ENCODE measurements at regions not wholly inside any gene's neighbourhood (a gene's known extent, or its start where the extent isn't known, plus 50 kb on each side); places are given as distances from the start of the nearest gene placed in this dataset.
A peak's percentile ranks its signal among the peaks of the same experiment; 100 is the strongest.
"Not testable (repeated sequence)": the region's sequence is repeated elsewhere in the genome, so short reads cannot be mapped to it uniquely, and the experiment has no call there.

DNA sequence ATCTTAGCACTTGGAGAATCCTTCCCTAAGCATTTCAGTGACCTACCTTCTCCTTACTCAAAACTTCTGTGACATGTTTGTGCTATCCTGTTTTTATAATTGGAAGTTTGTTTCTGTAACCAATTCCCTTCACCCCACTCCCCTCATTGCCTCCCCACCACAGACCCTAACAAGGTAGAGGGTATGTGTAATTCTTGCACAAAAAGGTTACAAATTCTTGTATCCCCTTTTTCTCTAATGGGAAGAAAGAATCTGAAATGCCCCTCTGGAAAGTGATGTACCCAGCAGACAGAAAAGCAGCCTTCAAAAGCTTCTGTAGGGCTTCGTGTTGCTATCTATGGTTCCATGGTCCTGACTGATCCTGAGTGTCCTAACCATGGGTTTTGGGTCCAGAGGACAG lies 111.7 kb upstream of the TMEM170B start:
- no peak for DNase-seq

- no peak for DNase-seq
Observed at GRCh38 chr6:11425431-11425871, 112.1 kb upstream of the TMEM170B start.

- DNase-seq, result no peak
Observed at GRCh38 chr6:11424395-11425034, 113.0 kb upstream of the TMEM170B start.

- DNase-seq, result no peak
Observed at GRCh38 chr6:11423667-11424066, 113.9 kb upstream of the TMEM170B start.

GRCh38 chr6:11423072-11423471 lies 114.5 kb upstream of the TMEM170B start:
- no peak for DNase-seq

DNA sequence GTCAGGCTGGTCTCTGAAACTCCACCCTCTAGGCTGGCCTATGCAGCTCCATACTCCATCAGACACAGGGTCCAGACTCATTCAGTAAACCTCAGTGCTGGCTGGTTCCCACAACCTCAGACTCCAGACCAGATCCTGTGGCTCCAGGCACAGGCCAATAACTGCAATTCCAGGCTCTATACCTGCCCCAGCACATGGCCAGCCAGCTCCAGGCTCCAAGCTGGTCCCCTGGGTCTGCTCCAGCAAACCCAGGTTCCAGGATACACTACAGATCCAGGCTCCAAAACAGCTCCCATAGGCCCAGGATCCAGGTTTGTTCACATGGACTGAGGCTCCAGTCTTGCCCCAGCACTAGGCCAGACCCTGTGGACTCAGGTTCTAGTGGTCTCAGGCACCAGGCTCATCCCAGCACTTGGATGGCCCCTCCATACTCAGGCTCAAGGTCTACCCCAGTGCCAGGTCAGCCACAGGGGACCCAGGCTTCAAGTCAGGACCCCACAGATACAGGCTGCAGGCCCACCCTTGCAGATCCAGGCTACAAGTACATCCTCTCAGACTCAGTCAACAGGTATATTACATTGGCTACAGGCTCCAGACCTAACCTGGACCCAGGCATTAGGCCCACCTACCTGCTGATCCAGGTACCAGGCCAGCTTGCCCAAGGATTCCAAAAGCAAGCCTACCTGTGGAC lies 117.6 kb upstream of the TMEM170B start:
- DNase-seq, result no peak

DNA sequence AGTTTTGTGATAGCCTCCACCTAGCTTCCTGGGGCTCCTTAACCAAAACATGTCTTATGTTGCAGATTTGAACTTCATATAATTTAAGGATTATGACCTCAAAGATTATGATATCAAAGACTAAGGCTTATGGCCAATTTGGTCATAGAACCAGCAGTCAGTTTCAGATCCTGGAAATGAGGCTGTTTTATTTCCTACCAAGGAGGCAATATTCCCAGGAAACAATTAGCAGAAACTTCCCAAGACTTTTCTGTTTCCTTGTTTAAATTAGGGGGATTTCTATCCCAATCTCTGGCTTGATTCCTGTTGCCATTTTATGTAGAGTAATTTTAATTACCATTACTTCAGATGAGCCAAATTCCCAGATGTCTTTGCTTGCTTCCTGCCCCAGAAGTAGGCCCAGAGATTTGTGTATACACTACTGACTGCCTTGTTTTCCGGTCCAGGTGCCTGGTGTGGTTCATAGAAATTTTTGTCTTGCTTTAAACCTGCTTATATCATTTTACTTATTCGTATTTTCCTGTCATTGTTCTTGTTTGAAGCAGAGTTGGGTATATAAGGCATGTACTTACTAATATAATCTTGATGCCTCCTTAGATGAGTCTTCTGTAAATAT lies 119.2 kb upstream of the TMEM170B start:
- DNase-seq, result no peak

- DNase-seq, result no peak
Observed at GRCh38 chr6:11416936-11417576, 120.5 kb upstream of the TMEM170B start.

DNA sequence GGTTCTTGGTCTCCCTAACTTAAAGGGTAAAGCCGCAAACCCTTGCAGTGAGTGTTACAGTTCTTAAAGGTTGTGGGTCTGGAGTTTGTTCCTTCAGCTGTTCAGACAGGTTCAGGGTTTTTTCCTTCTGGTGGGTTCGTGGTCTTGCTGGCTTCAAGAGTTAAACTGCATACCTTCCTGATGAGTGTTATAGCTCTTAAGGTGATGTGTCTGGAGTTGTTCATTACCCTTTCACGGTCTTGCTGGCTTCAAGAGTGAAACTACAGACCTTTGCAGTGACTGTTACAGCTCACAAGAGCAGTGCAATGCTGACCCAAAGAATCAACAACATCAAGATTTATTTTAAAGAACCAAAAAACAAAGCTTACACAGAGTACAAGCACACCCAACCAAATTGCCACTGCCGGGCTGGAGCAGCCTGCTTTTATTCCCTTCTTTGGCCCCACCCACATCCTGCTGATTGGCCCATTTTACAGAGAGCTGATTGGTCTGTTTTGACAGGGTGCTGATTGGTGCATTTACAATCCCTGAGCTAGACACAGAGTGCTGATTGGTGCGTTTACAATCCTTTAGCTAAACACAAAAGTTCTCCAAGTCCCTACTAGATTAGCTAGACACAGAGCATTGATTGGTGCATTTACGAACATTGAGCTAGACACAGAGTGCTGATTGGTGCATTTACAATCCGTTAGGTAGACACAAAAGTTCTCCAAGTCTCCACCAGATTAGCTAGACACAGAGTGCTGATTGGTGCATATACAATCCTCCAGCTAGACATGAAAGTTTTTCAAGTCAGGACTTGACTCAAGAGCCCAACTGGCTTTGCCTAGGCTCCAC lies 121.2 kb upstream of the TMEM170B start:
- not testable (repeated sequence) for DNase-seq

GRCh38 chr6:11415557-11415956 lies 122.0 kb upstream of the TMEM170B start:
- DNase-seq, result no peak

DNA sequence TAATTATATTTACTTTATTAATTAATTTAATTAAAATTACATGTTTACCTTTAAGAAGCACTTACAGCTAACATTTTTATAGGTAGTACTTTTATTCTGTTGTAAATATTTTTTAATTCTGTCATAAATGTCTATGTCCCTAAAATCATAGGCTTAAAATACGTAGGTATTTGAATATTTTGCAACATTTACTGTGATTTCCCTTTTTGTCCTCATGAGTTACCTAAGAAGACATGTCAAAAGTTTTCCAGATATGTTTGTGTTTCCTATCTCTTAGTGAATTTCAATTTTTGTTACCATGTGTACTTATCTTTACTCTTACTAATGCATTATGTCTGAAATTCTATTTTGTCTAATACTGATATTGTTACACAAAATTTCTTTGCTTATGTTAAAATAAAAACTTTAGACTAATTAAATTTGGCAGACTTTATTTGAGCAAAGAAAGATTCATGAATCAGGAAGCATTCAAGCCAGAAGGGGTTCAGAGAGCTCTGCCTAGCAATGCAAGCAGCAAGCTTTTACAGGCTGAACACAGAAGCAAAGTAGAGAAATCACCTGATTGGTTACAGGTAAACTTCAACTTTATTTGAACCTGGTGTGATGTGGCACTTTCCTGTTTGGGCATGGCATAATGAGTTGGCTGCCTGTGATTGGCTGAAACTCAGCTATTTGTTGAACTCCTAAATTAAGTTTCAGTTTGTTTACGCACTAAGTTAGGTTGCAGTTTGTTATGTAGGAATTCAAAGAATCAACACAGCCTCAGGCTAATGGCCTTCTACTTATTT lies 123.2 kb upstream of the TMEM170B start:
- DNase-seq, result no peak

- no peak for DNase-seq
Observed at GRCh38 chr6:11413728-11414127, 123.8 kb upstream of the TMEM170B start.

DNA sequence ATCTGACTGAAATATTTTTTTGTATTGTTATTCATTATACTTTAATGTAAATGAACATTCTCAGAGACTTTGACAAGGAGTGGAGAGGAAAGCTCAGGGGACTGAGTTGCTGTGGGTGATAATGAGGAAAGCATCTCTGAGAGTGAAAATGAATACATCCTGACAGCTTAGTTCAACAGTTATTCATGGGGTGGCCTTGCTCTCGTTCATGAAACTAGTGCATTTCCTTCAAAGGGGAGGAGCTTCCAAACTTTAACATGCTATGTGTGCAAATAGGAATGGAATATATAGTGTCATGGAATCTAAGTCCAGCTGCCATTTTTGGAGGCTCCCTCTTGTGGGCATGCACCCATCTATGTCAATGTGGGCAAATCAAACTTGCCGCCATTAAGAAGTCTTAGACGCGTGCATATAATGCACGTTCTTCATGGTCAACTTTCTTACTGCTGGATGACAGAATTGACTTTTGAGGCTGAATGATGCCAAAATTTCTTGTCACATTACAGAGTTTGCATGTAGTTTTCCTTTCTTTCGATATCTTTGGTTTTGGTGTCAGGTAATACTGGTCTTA lies 124.3 kb upstream of the TMEM170B start:
- DNase-seq, result no peak

- DNase-seq, result no peak
Observed at GRCh38 chr6:11412616-11413015, 124.9 kb upstream of the TMEM170B start.

DNA sequence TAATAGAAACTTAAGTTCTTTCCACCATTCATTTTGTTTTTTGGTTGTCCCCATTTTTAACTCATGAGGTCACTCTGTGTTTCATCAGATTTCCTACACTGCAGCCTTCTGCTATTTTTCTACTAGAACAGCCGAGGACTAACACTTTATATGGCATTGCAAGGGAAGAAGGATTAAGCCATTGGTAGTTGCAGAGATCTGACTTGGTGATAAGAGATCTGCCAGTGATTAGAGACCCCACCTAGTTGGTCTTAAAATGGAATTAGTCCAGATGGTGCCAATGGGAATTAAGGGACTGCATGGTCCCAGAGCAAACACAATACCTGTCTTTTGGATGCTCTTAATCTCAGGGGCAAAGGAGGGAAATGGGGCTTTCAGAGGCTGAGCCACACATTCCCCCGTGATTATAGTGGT lies 125.5 kb upstream of the TMEM170B start:
- no peak for DNase-seq

GRCh38 chr6:11411593-11411992 lies 126.0 kb upstream of the TMEM170B start:
- DNase-seq, result no peak

DNA sequence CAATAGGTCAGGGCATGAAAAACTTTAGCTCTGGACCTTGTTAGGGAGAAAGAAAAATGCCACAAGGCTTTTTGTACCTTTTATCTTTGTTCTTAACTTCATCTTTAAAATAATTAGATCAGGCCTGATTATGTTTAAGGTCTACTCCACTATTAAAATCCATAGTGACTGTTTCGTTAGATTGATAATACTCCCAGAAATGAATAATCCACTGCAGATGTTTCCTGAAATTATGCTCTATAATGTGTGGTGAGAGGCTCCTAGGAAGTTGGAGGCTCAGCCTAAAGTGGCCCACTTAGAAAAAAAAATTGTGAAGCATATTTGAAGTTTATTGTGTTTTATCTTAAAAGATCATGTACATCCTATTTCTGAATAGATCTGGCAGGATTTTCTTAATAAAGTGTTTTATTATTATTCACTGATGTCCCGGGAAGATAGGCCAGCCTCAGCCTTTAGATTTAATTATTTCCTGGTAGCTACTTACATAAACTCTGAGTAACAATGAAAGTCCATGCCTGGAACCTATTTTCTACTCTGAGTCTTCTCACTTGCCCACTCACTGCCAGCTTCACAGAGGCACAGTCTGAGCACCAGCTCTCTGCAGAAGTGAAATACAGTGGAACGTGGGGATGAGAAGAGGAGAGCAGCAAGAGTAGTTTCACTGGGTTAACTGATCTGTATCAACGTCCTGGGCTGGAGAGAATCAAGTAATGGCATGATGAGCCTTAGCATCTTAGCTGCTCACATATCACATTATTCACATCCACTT lies 126.8 kb upstream of the TMEM170B start:
- DNase-seq, result peak; percentile 45

DNA sequence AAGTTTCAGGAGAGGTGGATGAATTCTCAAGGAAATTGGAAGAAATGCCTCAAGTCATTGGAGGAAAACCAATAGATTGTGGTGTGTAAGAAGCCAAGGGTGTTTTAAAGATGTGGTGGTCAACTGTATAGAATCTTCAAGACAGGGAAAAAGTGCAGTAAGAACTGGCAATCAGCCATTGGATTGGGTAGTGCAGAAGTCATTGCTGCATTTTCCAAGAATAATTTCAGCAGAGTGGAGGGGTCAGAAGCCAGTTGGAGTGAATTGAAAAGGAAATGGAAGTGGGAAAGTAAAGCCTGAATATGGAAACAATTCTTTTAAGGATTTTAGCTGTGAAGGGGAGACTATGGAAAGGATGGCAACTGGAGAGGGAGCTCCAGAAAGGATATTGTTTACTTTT lies 128.2 kb upstream of the TMEM170B start:
- DNase-seq, result no peak

DNA sequence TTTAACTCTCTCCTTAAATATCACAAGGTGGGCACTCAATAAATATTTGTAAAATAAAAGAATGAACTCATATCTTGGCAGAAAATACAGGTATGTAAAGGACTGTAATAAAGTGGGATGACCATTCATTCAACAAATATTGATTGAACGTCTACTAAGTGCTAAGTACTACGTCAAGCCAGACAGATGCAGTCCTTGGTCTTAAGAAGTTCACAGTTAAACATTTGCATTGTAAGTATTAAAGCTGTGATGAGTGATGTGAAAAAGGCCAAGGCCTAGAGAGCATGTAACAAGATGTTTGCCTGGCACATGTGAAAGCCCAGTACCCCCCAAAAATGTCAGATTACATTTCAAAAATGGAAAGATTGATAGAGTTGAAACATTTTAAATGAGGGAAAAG lies 130.1 kb upstream of the TMEM170B start:
- DNase-seq, result no peak

DNA sequence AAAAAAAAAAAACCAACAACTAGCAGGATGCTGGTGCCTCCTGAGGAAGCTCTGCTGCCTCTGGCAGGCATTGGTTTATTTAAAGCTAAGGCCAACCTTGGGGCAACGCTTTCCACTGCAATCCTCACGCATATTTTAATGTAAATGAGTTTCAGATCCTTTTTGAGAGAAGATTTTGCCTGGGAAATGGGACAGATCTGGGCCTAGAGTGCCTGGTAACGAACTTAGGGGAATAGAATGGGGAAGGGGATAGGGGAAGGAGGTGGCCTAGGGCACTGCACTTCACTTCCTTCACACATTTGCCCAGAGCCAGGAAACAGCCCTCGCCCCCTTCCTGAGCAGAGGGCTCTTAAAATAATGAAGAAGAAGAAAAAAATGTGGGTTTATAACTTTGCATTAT lies 132.7 kb upstream of the TMEM170B start:
- no peak for DNase-seq

DNA sequence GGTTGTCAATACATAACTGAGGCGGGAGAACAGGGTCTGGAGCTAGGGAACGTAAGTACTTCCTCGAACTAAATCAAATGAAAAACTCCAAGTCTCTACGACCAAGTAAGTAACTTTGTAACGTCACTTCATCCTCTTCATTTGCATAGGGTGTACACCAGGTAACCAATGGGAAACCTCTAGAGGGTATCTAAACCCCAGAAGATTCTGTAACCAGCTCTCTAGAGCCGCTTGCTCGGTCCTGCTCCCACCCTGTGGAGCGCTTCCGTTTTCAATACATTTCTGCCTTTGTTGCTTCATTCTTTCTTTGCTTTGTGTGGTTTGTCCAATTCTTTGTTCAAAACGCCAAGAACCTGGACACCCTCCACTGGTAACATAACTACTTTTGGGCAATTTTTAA lies 133.5 kb upstream of the TMEM170B start:
- DNase-seq, result no peak

All from stimulated activated CD8-positive, alpha-beta memory T cell treated with anti-CD3 and anti-CD28 coated beads, Interleukin-4, amount 100 ng/mL, for 48 hours (primary cell).